ENCODE measurements at regions not wholly inside any gene's neighbourhood (a gene's known extent, or its start where the extent isn't known, plus 50 kb on each side); places are given as distances from the start of the nearest gene placed in this dataset.

DNA sequence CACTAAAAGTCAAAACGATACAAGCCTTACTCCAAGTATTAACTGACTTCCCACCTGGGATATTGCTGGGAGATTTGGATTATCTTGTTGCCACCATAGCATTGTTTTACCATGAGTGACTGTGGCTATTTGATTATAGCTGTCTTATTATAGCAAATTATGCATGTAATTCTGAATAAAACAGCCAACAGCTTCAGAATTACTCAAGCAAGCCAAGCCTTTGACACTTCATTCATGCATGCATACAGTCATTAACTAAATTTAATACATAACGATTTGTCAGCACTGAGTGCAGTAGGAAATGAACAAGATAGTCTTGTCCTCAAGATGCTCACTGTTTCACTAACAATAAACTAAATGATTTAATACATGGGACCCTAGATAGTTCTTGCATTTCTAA is 133.0 kb upstream of the FRMD6 start:
- no peak for TF ChIP-seq EP300 (IDR thresholded peaks at IDR 0.05)
- TF ChIP-seq, protein P1, sequence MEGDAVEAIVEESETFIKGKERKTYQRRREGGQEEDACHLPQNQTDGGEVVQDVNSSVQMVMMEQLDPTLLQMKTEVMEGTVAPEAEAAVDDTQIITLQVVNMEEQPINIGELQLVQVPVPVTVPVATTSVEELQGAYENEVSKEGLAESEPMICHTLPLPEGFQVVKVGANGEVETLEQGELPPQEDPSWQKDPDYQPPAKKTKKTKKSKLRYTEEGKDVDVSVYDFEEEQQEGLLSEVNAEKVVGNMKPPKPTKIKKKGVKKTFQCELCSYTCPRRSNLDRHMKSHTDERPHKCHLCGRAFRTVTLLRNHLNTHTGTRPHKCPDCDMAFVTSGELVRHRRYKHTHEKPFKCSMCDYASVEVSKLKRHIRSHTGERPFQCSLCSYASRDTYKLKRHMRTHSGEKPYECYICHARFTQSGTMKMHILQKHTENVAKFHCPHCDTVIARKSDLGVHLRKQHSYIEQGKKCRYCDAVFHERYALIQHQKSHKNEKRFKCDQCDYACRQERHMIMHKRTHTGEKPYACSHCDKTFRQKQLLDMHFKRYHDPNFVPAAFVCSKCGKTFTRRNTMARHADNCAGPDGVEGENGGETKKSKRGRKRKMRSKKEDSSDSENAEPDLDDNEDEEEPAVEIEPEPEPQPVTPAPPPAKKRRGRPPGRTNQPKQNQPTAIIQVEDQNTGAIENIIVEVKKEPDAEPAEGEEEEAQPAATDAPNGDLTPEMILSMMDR (IDR thresholded peaks at IDR 0.05) = no peak
